Type B pancreatic cell (in vitro differentiated cells): ENCODE measurements at regions not wholly inside any gene's neighbourhood (a gene's known extent, or its start where the extent isn't known, plus 50 kb on each side); places are given as distances from the start of the nearest gene placed in this dataset.

ENCODE experiments used
- DNase-seq: peaks from one replicate; pipeline ENCODE4 v3.0.0; 2021; ENCODE audit warnings: mixed read lengths; ENCODE audit not compliant: unreplicated experiment; ENCODE audit errors: extremely low spot score
- H3K27ac Mint-ChIP-seq: 2 replicates; pipeline ENCODE4 v1.8.0; 2021; ENCODE audit warnings: mild to moderate bottlenecking, mixed read lengths
- H3K27me3 Mint-ChIP-seq: 2 replicates; pipeline ENCODE4 v1.8.0; 2021; ENCODE audit warnings: mixed read lengths
- H3K36me3 Mint-ChIP-seq: 2 replicates; pipeline ENCODE4 v1.8.0; 2021; ENCODE audit warnings: mixed read lengths
- H3K4me1 Mint-ChIP-seq: one replicate; pipeline ENCODE4 v1.8.0; 2021; ENCODE audit warnings: mixed read lengths; ENCODE audit not compliant: unreplicated experiment
- H3K4me3 Mint-ChIP-seq: 2 replicates; pipeline ENCODE4 v1.8.0; 2021; ENCODE audit warnings: mild to moderate bottlenecking, mixed read lengths
- H3K9me3 Mint-ChIP-seq: 2 replicates; pipeline ENCODE4 v1.8.0; 2021; ENCODE audit warnings: mixed read lengths
- CTCF ChIP-seq: fragments of 200-600 bp; sonication (generic); conservative IDR thresholded peaks from 2 replicates; pipeline ENCODE4 v1.5.0; 2021; ENCODE audit warnings: antibody characterized with exemption, mild to moderate bottlenecking

- no peak overlapping the region for H3K4me3 Mint-ChIP-seq
- TF ChIP-seq CTCF, result no peak
- no peak overlapping the region for H3K27ac Mint-ChIP-seq
- no peaks in the 10 kb centered on the region for H3K4me1 Mint-ChIP-seq
- H3K36me3 Mint-ChIP-seq, result no peaks in the 10 kb centered on the region
- H3K9me3 Mint-ChIP-seq, result no peaks in the 10 kb centered on the region
- DNase-seq, result no peak
- no peaks in the 10 kb centered on the region for H3K27me3 Mint-ChIP-seq
These were observed 422.2 kb downstream of the GABRG1 start for GRCh38 chr4:45701621-45702020.

- Mint-ChIP-seq H3K27me3 (no peaks in the 10 kb centered on the region), H3K4me1 (peaks cover 4% of the 10 kb centered on the region), H3K36me3 (no peaks in the 10 kb centered on the region), H3K4me3 (no peak overlapping the region), H3K27ac (no peak overlapping the region), H3K9me3 (peaks cover 5% of the 10 kb centered on the region)
- no peak for DNase-seq
- no peak for TF ChIP-seq CTCF
These were observed 430.1 kb downstream of the GABRG1 start for GRCh38 chr4:45693746-45694145.

GRCh38 chr4:45692131-45692735 lies 431.6 kb downstream of the GABRG1 start:
- no peak overlapping the region for H3K27ac Mint-ChIP-seq
- no peak for DNase-seq
- no peaks in the 10 kb centered on the region for H3K36me3 Mint-ChIP-seq
- TF ChIP-seq CTCF, result no peak
- H3K4me3 Mint-ChIP-seq, result no peak overlapping the region
- H3K27me3 Mint-ChIP-seq, result peaks cover 2% of the 10 kb centered on the region
- peaks cover 9% of the 10 kb centered on the region for H3K9me3 Mint-ChIP-seq
- peaks cover 8% of the 10 kb centered on the region for H3K4me1 Mint-ChIP-seq

GRCh38 chr4:45688341-45688740 lies 435.5 kb downstream of the GABRG1 start:
- Mint-ChIP-seq H3K27me3 (peaks cover 2% of the 10 kb centered on the region), H3K4me1 (peaks cover 4% of the 10 kb centered on the region), H3K27ac (no peak overlapping the region), H3K36me3 (no peaks in the 10 kb centered on the region), H3K9me3 (peaks cover 9% of the 10 kb centered on the region), H3K4me3 (no peak overlapping the region)
- no peak for DNase-seq
- no peak for TF ChIP-seq CTCF

DNA sequence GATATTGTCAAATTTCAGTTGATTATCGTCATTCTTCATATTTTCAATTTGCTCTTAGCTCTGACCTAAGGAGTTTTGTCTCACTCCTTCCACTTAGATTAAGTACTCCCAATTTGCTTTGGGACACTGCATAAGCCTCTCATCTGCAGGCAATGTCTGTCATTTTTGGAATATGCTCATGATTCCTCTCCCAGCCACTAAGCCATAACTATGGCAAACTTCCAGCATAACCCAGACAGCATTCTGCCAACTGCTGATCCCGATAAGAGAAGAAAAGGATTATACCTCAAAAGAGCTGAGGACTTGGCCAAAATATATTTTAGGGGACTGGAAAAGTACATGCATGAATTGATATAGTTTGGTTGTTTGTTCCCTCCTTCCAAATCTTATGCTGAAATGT lies 444.4 kb downstream of the GABRG1 start:
- no peak for TF ChIP-seq CTCF
- Mint-ChIP-seq H3K27ac (no peak overlapping the region), H3K9me3 (no peaks in the 10 kb centered on the region), H3K4me1 (no peaks in the 10 kb centered on the region), H3K27me3 (peaks cover 12% of the 10 kb centered on the region), H3K4me3 (no peak overlapping the region), H3K36me3 (no peaks in the 10 kb centered on the region)
- DNase-seq, result no peak

GRCh38 chr4:45668128-45668527 lies 455.7 kb downstream of the GABRG1 start:
- no peak for TF ChIP-seq CTCF
- H3K27me3 Mint-ChIP-seq, result peaks cover 10% of the 10 kb centered on the region
- H3K4me3 Mint-ChIP-seq, result no peak overlapping the region
- no peak for DNase-seq
- no peaks in the 10 kb centered on the region for H3K36me3 Mint-ChIP-seq
- peaks cover 4% of the 10 kb centered on the region for H3K4me1 Mint-ChIP-seq
- H3K27ac Mint-ChIP-seq, result no peak overlapping the region
- H3K9me3 Mint-ChIP-seq, result no peaks in the 10 kb centered on the region
